Upper lobe of right lung (tissue), 1 donor: ENCODE measurements at regions not wholly inside any gene's neighbourhood (a gene's known extent, or its start where the extent isn't known, plus 50 kb on each side); places are given as distances from the start of the nearest gene placed in this dataset.

Source experiments
- ATAC-seq: fragments of 200-7000 bp; cut with Tn5 transposase; one replicate; pipeline ENCODE4 v1.9.1; 2020; ENCODE audit warnings: mild to moderate bottlenecking, moderate library complexity
- DNase-seq: peaks from one replicate; pipeline ENCODE4 v3.0.0-alpha.2; 2020
- H3K27ac ChIP-seq: fragments of 200-600 bp; one replicate; pipeline ENCODE4 v1.8.0; 2022
- H3K27me3 ChIP-seq: fragments of 200-600 bp; one replicate; pipeline ENCODE4 v1.8.0; 2022; ENCODE audit warnings: mild to moderate bottlenecking
- H3K36me3 ChIP-seq: fragments of 200-600 bp; one replicate; pipeline ENCODE4 v1.8.0; 2022
- H3K4me1 ChIP-seq: fragments of 200-600 bp; one replicate; pipeline ENCODE4 v1.8.0; 2022
- H3K4me3 ChIP-seq: fragments of 200-600 bp; one replicate; pipeline ENCODE4 v1.8.0; 2022; ENCODE audit warnings: mild to moderate bottlenecking
- H3K9me3 ChIP-seq: fragments of 200-600 bp; one replicate; pipeline ENCODE4 v1.8.0; 2022
- intact Hi-C: fragments of 100-400 bp; cut with DNase I; formaldehyde crosslinking; loops from one replicate; pipeline ENCODE4 v1.11.0; 2022
- TF ChIP-seq, protein P1 (sequence below): fragments of 200-600 bp; IDR thresholded peaks from one replicate; pipeline ENCODE4 v1.8.0; 2022; ENCODE audit warnings: antibody characterized with exemption
- donor health status: DM: no; HTN: yes; CAD: no; lungs with severe emphysema.

DNA sequence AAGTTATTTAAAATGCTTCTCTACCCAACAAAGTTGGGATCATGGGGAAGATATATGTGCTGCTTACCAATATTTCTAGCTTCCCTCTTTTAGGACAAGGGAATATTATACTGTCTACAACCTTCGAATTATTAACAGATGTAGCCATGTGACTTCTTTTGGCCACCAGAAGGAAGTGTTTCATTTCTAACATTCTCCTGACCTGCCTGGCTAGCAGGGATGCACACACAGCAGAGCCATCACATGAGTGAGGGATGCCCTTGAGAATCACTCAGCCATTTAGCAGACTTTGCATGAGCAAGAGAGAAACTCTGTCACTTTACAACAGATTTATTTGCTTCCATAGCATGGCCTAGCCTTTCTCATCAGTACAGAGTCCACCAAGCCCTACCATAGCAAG, 230.7 kb upstream of the MARCKS start:
- TF ChIP-seq, protein P1, sequence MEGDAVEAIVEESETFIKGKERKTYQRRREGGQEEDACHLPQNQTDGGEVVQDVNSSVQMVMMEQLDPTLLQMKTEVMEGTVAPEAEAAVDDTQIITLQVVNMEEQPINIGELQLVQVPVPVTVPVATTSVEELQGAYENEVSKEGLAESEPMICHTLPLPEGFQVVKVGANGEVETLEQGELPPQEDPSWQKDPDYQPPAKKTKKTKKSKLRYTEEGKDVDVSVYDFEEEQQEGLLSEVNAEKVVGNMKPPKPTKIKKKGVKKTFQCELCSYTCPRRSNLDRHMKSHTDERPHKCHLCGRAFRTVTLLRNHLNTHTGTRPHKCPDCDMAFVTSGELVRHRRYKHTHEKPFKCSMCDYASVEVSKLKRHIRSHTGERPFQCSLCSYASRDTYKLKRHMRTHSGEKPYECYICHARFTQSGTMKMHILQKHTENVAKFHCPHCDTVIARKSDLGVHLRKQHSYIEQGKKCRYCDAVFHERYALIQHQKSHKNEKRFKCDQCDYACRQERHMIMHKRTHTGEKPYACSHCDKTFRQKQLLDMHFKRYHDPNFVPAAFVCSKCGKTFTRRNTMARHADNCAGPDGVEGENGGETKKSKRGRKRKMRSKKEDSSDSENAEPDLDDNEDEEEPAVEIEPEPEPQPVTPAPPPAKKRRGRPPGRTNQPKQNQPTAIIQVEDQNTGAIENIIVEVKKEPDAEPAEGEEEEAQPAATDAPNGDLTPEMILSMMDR = no peak
- Histone ChIP-seq H3K27me3 (no peaks in the 10 kb centered on the region), H3K27ac (no peak overlapping the region), H3K4me1 (peaks cover 22% of the 10 kb centered on the region), H3K4me3 (no peak overlapping the region), H3K9me3 (no peaks in the 10 kb centered on the region), H3K36me3 (no peaks in the 10 kb centered on the region)
- DNase-seq = no peak
- intact Hi-C loops = no loop called here
- no peak for ATAC-seq

DNA sequence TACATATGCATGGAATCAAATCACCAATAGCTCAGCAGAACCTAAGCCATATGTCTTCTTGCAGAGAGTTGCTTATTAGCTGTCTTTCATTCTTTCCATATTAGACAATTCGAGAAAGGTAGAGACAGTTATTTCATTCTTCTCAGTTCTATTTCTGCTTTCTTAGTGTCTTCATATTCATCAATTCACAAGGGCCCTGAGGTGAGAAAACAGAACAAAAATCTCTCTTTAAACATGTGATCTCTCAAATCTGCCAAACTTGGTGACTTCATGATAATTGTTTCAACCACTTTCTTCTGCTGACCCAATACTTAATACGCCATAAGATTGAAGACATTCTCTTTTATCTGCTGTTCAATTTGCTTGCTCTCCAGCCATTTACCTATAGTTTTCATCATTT, 229.7 kb upstream of the MARCKS start:
- Histone ChIP-seq H3K4me1 (peaks cover 27% of the 10 kb centered on the region), H3K36me3 (no peaks in the 10 kb centered on the region), H3K27me3 (no peaks in the 10 kb centered on the region), H3K27ac (no peak overlapping the region), H3K4me3 (no peak overlapping the region), H3K9me3 (no peaks in the 10 kb centered on the region)
- TF ChIP-seq, protein P1 = no peak
- no peak for DNase-seq
- intact Hi-C loops = no loop called here
- ATAC-seq = no peak

DNA sequence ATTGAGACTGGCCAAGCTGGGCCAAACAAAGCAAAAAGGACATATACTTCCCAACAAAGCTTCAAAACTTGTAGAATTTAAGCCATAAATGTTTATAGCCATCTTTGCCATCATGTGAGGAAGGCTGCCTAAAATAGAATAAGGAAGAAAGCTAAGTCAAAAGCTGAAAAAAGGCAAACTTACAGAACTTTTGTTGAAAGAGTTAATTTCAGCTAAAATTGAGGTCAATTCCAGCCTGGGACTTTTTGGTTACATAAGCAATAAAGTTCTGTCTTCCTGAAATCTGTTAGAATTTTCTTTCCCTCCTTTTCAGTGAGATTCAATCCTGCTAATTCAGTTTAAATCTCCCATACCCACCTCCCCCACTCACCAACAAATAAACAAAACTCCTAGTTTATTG, 227.9 kb upstream of the MARCKS start:
- Histone ChIP-seq H3K36me3 (no peaks in the 10 kb centered on the region), H3K27ac (no peak overlapping the region), H3K9me3 (no peaks in the 10 kb centered on the region), H3K4me3 (no peak overlapping the region), H3K27me3 (no peaks in the 10 kb centered on the region), H3K4me1 (peaks cover 36% of the 10 kb centered on the region)
- no peak for DNase-seq
- intact Hi-C loops = no loop called here
- TF ChIP-seq, protein P1 = no peak
- no peak for ATAC-seq

DNA sequence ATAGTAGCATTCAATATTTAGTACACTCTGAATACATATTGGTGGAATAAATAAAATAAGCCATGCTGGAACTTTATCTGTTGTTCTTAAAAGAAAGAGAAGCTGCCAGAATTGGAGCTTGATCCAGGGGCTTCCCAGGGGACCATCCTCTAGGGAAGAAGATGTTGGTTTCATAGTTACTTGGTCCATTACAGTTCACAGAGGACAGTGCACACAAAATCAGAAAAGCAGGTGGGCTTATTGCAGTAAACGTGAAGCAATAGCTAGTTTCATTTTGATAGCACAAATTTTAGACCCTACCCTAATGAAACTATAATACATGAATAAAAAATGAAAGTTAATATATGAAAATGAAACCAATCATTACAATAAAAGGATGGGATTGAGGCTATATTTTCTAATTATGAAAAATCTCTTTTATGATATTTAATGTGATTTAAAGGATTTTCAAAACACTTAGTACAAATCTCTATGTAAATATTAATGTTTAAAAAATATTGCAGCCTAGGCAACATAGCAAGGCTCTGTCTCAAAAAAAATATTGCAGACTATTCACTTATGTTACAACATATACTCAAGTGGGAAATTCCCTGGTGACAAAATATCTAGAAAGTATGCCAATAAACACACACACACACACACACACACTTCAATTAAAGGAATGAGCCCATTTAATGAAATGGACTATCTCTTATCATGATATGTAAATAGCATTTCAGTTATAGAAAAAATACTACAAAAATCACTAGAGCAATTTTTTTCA, 227.0 kb upstream of the MARCKS start:
- DNase-seq = no peak
- H3K27ac ChIP-seq = peak overlapping the region; percentile 32
- peaks cover 39% of the 10 kb centered on the region for H3K4me1 ChIP-seq
- no peaks in the 10 kb centered on the region for H3K9me3 ChIP-seq
- TF ChIP-seq, protein P1 = no peak
- H3K4me3 ChIP-seq = no peak overlapping the region
- intact Hi-C loops = no loop called here
- ATAC-seq = no peak
- no peaks in the 10 kb centered on the region for H3K36me3 ChIP-seq
- H3K27me3 ChIP-seq = no peaks in the 10 kb centered on the region

DNA sequence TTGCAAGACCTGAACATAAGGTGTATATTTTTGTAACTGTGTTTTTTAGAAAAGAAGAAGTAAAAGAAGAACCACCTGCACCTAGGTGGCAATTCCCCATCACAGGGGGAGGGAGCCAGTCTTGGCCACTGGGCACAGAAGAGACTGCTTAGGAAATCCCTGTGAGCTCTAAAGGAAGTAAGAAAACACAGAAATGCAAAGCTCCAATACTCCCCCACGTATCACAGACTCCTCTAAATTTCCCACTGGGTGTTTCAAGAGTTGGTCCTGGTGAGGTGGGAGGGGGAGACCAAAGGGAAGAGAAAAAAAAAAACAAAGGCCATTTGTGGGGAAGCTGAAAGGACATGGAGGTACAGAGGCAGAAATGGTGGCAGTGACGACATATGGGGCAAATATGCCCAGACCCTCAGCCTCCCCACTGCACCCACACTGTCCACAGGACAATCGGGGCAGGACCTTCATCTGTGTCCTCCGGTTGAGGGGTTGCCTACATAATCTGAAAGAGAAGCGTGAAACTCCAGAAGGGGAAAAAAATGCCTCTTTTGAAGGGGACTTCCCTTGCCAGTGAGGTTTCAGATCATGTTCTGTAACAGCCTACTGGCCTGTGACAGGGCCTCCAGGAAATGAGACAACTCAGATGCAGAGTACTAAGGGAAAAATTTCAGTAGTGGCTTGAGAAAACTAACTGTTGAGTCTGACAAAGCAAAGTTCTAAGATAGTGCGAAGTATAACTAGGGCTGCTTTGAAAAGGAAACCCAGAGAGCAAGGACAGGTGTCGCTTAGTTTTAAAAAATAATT, 226.2 kb upstream of the MARCKS start:
- peak; percentile 72 for ATAC-seq
- Histone ChIP-seq H3K9me3 (no peaks in the 10 kb centered on the region), H3K4me1 (peaks cover 39% of the 10 kb centered on the region), H3K36me3 (no peaks in the 10 kb centered on the region), H3K27ac (peak overlapping the region; percentile 69), H3K4me3 (no peak overlapping the region), H3K27me3 (no peaks in the 10 kb centered on the region)
- TF ChIP-seq, protein P1 = no peak
- intact Hi-C loops = no loop called here
- DNase-seq = peak; percentile 57
